Activated CD4-positive, alpha-beta T cell treated with anti-CD3 and anti-CD28 coated beads for 36 hours (primary cell): ENCODE measurements at regions not wholly inside any gene's neighbourhood (a gene's known extent, or its start where the extent isn't known, plus 50 kb on each side); places are given as distances from the start of the nearest gene placed in this dataset.

Experiments
- ATAC-seq: fragments of 200-7000 bp; cut with Tn5 transposase; one replicate; pipeline ENCODE4 v1.10.0; 2021; ENCODE audit warnings: mild to moderate bottlenecking, moderate library complexity
- CTCF ChIA-PET: fragments of 350-600 bp; sonication (Branson Sonifier 250); formaldehyde crosslinking; loops from one replicate; lab custom pipeline; 2021; ENCODE audit warnings: antibody characterized with exemption; lab: Charles Lee
- POLR2A ChIA-PET: fragments of 350-600 bp; sonication (Branson Sonifier 250); formaldehyde crosslinking; loops from one replicate; lab custom pipeline; 2021; ENCODE audit warnings: antibody characterized with exemption, inconsistent platforms; lab: Charles Lee
- DNase-seq: peaks from one replicate; pipeline ENCODE4 v3.0.0-alpha.2; 2020
- H3K27ac Mint-ChIP-seq: one replicate; pipeline ENCODE4 v1.8.0; 2021; ENCODE audit warnings: mixed read lengths
- H3K27me3 Mint-ChIP-seq: one replicate; pipeline ENCODE4 v1.8.0; 2021; ENCODE audit warnings: mixed read lengths
- H3K36me3 Mint-ChIP-seq: one replicate; pipeline ENCODE4 v1.8.0; 2021; ENCODE audit warnings: low read depth, mixed read lengths
- H3K4me1 Mint-ChIP-seq: one replicate; pipeline ENCODE4 v1.8.0; 2021; ENCODE audit warnings: mixed read lengths
- H3K4me3 Mint-ChIP-seq: one replicate; pipeline ENCODE4 v1.8.0; 2021; ENCODE audit warnings: mild to moderate bottlenecking, moderate library complexity, mixed read lengths
- H3K9me3 Mint-ChIP-seq: one replicate; pipeline ENCODE4 v1.8.0; 2021; ENCODE audit warnings: low read depth, mixed read lengths
- intact Hi-C, 2 experiments: fragments of 100-400 bp; cut with DNase I in 1 of 2; cut with micrococcal nuclease in 1 of 2; formaldehyde crosslinking; loops; one replicate each; pipeline versions ENCODE4 v1.14.2 to v1.15.1; 2022 to 2024; cut with DNase I, micrococcal nuclease

GRCh38 chr4:84441758-84442377 lies 57.2 kb downstream of the NKX6-1 start:
- POLR2A ChIA-PET = no interaction called here
- Mint-ChIP-seq H3K4me1 (no peaks in the 10 kb centered on the region), H3K27ac (no peak overlapping the region), H3K27me3 (peaks cover 13% of the 10 kb centered on the region), H3K9me3 (no peaks in the 10 kb centered on the region), H3K36me3 (no peaks in the 10 kb centered on the region), H3K4me3 (no peak overlapping the region)
- CTCF ChIA-PET = interaction anchor here (1.5 kb wide), 1 partner anchor 87 kb away, joined by 3 read pairs; no protein-coding TSS in a partner anchor
- no peak for DNase-seq
- ATAC-seq = no peak
- intact Hi-C loops = no loop called here

GRCh38 chr4:84439996-84440395 lies 59.1 kb downstream of the NKX6-1 start:
- intact Hi-C loops = no loop called here
- ATAC-seq (no peak), DNase-seq (no peak)
- no peak overlapping the region for H3K4me3 Mint-ChIP-seq
- no peaks in the 10 kb centered on the region for H3K9me3 Mint-ChIP-seq
- no peak overlapping the region for H3K27ac Mint-ChIP-seq
- POLR2A ChIA-PET = no interaction called here
- CTCF ChIA-PET = no interaction called here
- H3K27me3 Mint-ChIP-seq = peaks cover 13% of the 10 kb centered on the region
- H3K36me3 Mint-ChIP-seq = no peaks in the 10 kb centered on the region
- H3K4me1 Mint-ChIP-seq = no peaks in the 10 kb centered on the region

- Mint-ChIP-seq H3K27ac (no peak overlapping the region), H3K4me3 (no peak overlapping the region), H3K36me3 (no peaks in the 10 kb centered on the region), H3K4me1 (no peaks in the 10 kb centered on the region), H3K27me3 (peaks cover 10% of the 10 kb centered on the region), H3K9me3 (no peaks in the 10 kb centered on the region)
- no peak for DNase-seq
- intact Hi-C loops = no loop called here
- ATAC-seq = no peak
- CTCF ChIA-PET = no interaction called here
- POLR2A ChIA-PET = no interaction called here
These were observed 62.3 kb downstream of the NKX6-1 start for GRCh38 chr4:84436812-84437211.

- ChIA-PET POLR2A (no interaction called here), CTCF (no interaction called here)
- Mint-ChIP-seq H3K27ac (no peak overlapping the region), H3K27me3 (peaks cover 7% of the 10 kb centered on the region), H3K4me1 (no peaks in the 10 kb centered on the region), H3K4me3 (no peak overlapping the region), H3K9me3 (no peaks in the 10 kb centered on the region), H3K36me3 (no peaks in the 10 kb centered on the region)
- intact Hi-C loops = no loop called here
- ATAC-seq = no peak
- no peak for DNase-seq
These were observed 64.7 kb downstream of the NKX6-1 start for GRCh38 chr4:84434344-84434743.

- H3K4me3 Mint-ChIP-seq = no peak overlapping the region
- POLR2A ChIA-PET = no interaction called here
- intact Hi-C loops = no loop called here
- CTCF ChIA-PET = no interaction called here
- H3K36me3 Mint-ChIP-seq = no peaks in the 10 kb centered on the region
- no peaks in the 10 kb centered on the region for H3K9me3 Mint-ChIP-seq
- H3K4me1 Mint-ChIP-seq = no peaks in the 10 kb centered on the region
- no peak for ATAC-seq
- H3K27ac Mint-ChIP-seq = no peak overlapping the region
- peaks cover 7% of the 10 kb centered on the region for H3K27me3 Mint-ChIP-seq
- DNase-seq = no peak
These were observed 65.4 kb downstream of the NKX6-1 start for GRCh38 chr4:84433633-84434222.

GRCh38 chr4:84432713-84433112 lies 66.4 kb downstream of the NKX6-1 start:
- ATAC-seq (no peak), DNase-seq (no peak)
- ChIA-PET POLR2A (no interaction called here), CTCF (interaction anchor here (0.7 kb wide), 1 partner anchor 447 kb away, joined by 3 read pairs; no protein-coding TSS in a partner anchor)
- no peaks in the 10 kb centered on the region for H3K4me1 Mint-ChIP-seq
- H3K36me3 Mint-ChIP-seq = no peaks in the 10 kb centered on the region
- intact Hi-C loops = no loop called here
- no peak overlapping the region for H3K27ac Mint-ChIP-seq
- no peaks in the 10 kb centered on the region for H3K9me3 Mint-ChIP-seq
- no peak overlapping the region for H3K4me3 Mint-ChIP-seq
- H3K27me3 Mint-ChIP-seq = peaks cover 1% of the 10 kb centered on the region

GRCh38 chr4:84420608-84421007 lies 78.5 kb downstream of the NKX6-1 start:
- CTCF ChIA-PET = no interaction called here
- Mint-ChIP-seq H3K36me3 (no peaks in the 10 kb centered on the region), H3K27me3 (peaks cover 5% of the 10 kb centered on the region)

GRCh38 chr4:84419201-84419600 lies 79.9 kb downstream of the NKX6-1 start:
- intact Hi-C loops = no loop called here
- ATAC-seq (no peak), DNase-seq (no peak)
- Mint-ChIP-seq H3K36me3 (no peaks in the 10 kb centered on the region), H3K4me1 (no peaks in the 10 kb centered on the region), H3K27ac (no peak overlapping the region), H3K9me3 (no peaks in the 10 kb centered on the region), H3K4me3 (no peak overlapping the region), H3K27me3 (peaks cover 5% of the 10 kb centered on the region)
- POLR2A ChIA-PET = no interaction called here
- CTCF ChIA-PET = no interaction called here

More at GRCh38 chr4:84420608-84421007, 78.5 kb downstream of the NKX6-1 start:
- intact Hi-C loops = no loop called here
- ATAC-seq (no peak), DNase-seq (no peak)
- POLR2A ChIA-PET = no interaction called here
- Mint-ChIP-seq H3K9me3 (no peaks in the 10 kb centered on the region), H3K4me3 (no peak overlapping the region), H3K27ac (no peak overlapping the region), H3K4me1 (no peaks in the 10 kb centered on the region)

GRCh38 chr4:84417997-84418709 lies 80.9 kb downstream of the NKX6-1 start:
- Mint-ChIP-seq H3K36me3 (no peaks in the 10 kb centered on the region), H3K4me3 (no peak overlapping the region), H3K4me1 (no peaks in the 10 kb centered on the region), H3K27ac (no peak overlapping the region), H3K27me3 (peaks cover 5% of the 10 kb centered on the region), H3K9me3 (no peaks in the 10 kb centered on the region)
- ChIA-PET POLR2A (no interaction called here), CTCF (no interaction called here)
- no peak for ATAC-seq
- intact Hi-C loops = no loop called here
- DNase-seq = no peak

GRCh38 chr4:84413976-84414375 lies 85.1 kb downstream of the NKX6-1 start:
- H3K4me3 Mint-ChIP-seq = no peak overlapping the region
- ChIA-PET CTCF (no interaction called here), POLR2A (no interaction called here)
- intact Hi-C loops = no loop called here
- no peaks in the 10 kb centered on the region for H3K36me3 Mint-ChIP-seq
- H3K9me3 Mint-ChIP-seq = peaks cover 2% of the 10 kb centered on the region
- no peak for ATAC-seq
- no peak overlapping the region for H3K27ac Mint-ChIP-seq
- H3K27me3 Mint-ChIP-seq = peaks cover 3% of the 10 kb centered on the region
- no peak for DNase-seq
- no peaks in the 10 kb centered on the region for H3K4me1 Mint-ChIP-seq

GRCh38 chr4:84413480-84413879 lies 85.6 kb downstream of the NKX6-1 start:
- H3K27me3 Mint-ChIP-seq = peaks cover 3% of the 10 kb centered on the region
- intact Hi-C loops = no loop called here
- ChIA-PET POLR2A (no interaction called here), CTCF (no interaction called here)
- no peaks in the 10 kb centered on the region for H3K36me3 Mint-ChIP-seq
- no peak overlapping the region for H3K27ac Mint-ChIP-seq
- no peaks in the 10 kb centered on the region for H3K4me1 Mint-ChIP-seq
- no peak for DNase-seq
- H3K9me3 Mint-ChIP-seq = peaks cover 2% of the 10 kb centered on the region
- no peak overlapping the region for H3K4me3 Mint-ChIP-seq
- ATAC-seq = no peak

GRCh38 chr4:84412062-84412461 lies 87.0 kb downstream of the NKX6-1 start:
- no peak for ATAC-seq
- ChIA-PET CTCF (no interaction called here), POLR2A (no interaction called here)
- no peak for DNase-seq
- no peak overlapping the region for H3K27ac Mint-ChIP-seq
- H3K4me1 Mint-ChIP-seq = no peaks in the 10 kb centered on the region
- intact Hi-C loops = no loop called here
- peaks cover 5% of the 10 kb centered on the region for H3K27me3 Mint-ChIP-seq
- H3K9me3 Mint-ChIP-seq = peaks cover 2% of the 10 kb centered on the region
- H3K4me3 Mint-ChIP-seq = no peak overlapping the region
- no peaks in the 10 kb centered on the region for H3K36me3 Mint-ChIP-seq
